ENCODE measurements at regions not wholly inside any gene's neighbourhood (a gene's known extent, or its start where the extent isn't known, plus 50 kb on each side); places are given as distances from the start of the nearest gene placed in this dataset.

DNA sequence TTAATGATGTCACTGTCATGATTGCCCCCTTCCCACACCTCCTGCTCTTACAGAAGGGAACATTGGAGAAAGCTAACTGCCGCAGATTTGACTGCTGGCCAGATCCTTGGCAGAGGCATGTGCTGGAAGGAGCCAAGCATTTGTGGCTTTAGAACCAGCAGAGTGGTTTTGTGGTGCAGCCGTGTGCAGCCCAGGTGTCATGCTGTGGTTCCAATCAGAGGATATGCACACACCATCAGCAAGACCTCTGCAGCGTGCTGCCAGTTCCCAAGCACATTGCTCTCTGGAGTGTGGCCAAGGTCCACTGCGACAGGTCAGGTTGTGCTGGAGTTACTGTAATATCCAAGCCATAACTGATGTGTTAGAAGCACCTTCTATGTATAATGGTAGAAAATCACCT is 61.6 kb downstream of the OTOL1 start:
- TF ChIP-seq EHMT2 (IDR thresholded peaks at IDR 0.05; ENCODE audit: low read depth) (no peak), FOSL2 (IDR thresholded peaks at IDR 0.05) (no peak), FOSL2 (CRISPR knock-in tag; IDR thresholded peaks at IDR 0.05) (no peak), CHD2 (IDR thresholded peaks at IDR 0.05; ENCODE audit: low read length, partially characterized antibody) (no peak), TP53 (CRISPR knock-in tag; IDR thresholded peaks at IDR 0.05) (no peak), RFX5 (IDR thresholded peaks at IDR 0.05) (no peak), HEYL (CRISPR knock-in tag; IDR thresholded peaks at IDR 0.05) (no peak)
- TF ChIP-seq, protein P1, sequence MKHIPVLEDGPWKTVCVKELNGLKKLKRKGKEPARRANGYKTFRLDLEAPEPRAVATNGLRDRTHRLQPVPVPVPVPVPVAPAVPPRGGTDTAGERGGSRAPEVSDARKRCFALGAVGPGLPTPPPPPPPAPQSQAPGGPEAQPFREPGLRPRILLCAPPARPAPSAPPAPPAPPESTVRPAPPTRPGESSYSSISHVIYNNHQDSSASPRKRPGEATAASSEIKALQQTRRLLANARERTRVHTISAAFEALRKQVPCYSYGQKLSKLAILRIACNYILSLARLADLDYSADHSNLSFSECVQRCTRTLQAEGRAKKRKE (CRISPR knock-in tag; IDR thresholded peaks at IDR 0.05; ENCODE audit: low read depth), result no peak
- DNase-seq (ENCODE audit: low read depth in 1 of 2, low spot score in 1 of 2), result no peak
- H3K4me2 ChIP-seq, result no peak overlapping the region
- POLR2A ChIA-PET, result no interaction called here
- CTCF ChIA-PET, result interaction anchor here (0.9 kb wide), 1 partner anchor 8 kb away, joined by 3 read pairs; no protein-coding TSS in a partner anchor
- H3K9me3 ChIP-seq, result no peaks in the 10 kb centered on the region
- no peak for FAIRE-seq
- H3K27ac ChIP-seq, result no peak overlapping the region
- no peak overlapping the region for H3K4me3 ChIP-seq
- H3K4me1 ChIP-seq, result no peaks in the 10 kb centered on the region
- no peak for ATAC-seq
- WGBS (ENCODE audit: missing lambda C conversion rate), result 64% methylated on average over 4 of the region's 4 CpGs

GRCh38 chr3:161559177-161559998 is 62.8 kb downstream of the OTOL1 start:
- Histone ChIP-seq H3K27ac (no peak overlapping the region), H3K4me1 (no peaks in the 10 kb centered on the region), H3K4me3 (no peak overlapping the region), H3K9me3 (no peaks in the 10 kb centered on the region), H3K4me2 (peak overlapping the region; percentile 60)
- FAIRE-seq (no peak), DNase-seq (ENCODE audit: low read depth in 1 of 2, low spot score in 1 of 2) (peak; percentile 3 to 46), ATAC-seq (peak; percentile 61 to 78; a peak in 5 of 6 replicates)
- POLR2A ChIA-PET, result no interaction called here
- 6% methylated on average over 6 of the region's 6 CpGs for WGBS (ENCODE audit: missing lambda C conversion rate)
- CTCF ChIA-PET, result interaction anchor here (0.9 kb wide), 1 partner anchor 9 kb away, joined by 3 read pairs; no protein-coding TSS in a partner anchor
- TF ChIP-seq EHF (CRISPR knock-in tag; IDR thresholded peaks at IDR 0.05) (no peak), RAD21 (conservative IDR thresholded peaks at IDR 0.05 in 1 of 2, IDR thresholded peaks at IDR 0.05 in 1 of 2) (peak; percentile 74 to 77), RCOR1 (IDR thresholded peaks at IDR 0.05; ENCODE audit: low read depth, low read length) (no peak), CHD4 (IDR thresholded peaks at IDR 0.05; ENCODE audit: borderline replicate concordance) (no peak), HES2 (IDR thresholded peaks at IDR 0.05) (no peak), POLR2AphosphoS2 (conservative IDR thresholded peaks at IDR 0.05; ENCODE audit: low read length) (no peak), KDM5A (IDR thresholded peaks at IDR 0.05) (no peak), RARB (CRISPR knock-in tag; IDR thresholded peaks at IDR 0.05) (no peak), CHD2 (IDR thresholded peaks at IDR 0.05; ENCODE audit: low read length, partially characterized antibody) (no peak), MYC (IDR thresholded peaks at IDR 0.05; ENCODE audit: borderline replicate concordance, low read length) (no peak), HOXB13 (CRISPR knock-in tag; IDR thresholded peaks at IDR 0.05; ENCODE audit: low read depth) (no peak), HOXA7 (CRISPR knock-in tag; IDR thresholded peaks at IDR 0.05) (no peak), JUNB (IDR thresholded peaks at IDR 0.05) (no peak), SMC3 (IDR thresholded peaks at IDR 0.05) (peak; percentile 52), BHLHE40 (IDR thresholded peaks at IDR 0.05; ENCODE audit: low read depth, low read length) (no peak), POLR2A (IDR thresholded peaks at IDR 0.05; ENCODE audit: low read length) (no peak), RFX5 (IDR thresholded peaks at IDR 0.05) (no peak), HEYL (CRISPR knock-in tag; IDR thresholded peaks at IDR 0.05) (no peak)
- TF ChIP-seq, protein P2, sequence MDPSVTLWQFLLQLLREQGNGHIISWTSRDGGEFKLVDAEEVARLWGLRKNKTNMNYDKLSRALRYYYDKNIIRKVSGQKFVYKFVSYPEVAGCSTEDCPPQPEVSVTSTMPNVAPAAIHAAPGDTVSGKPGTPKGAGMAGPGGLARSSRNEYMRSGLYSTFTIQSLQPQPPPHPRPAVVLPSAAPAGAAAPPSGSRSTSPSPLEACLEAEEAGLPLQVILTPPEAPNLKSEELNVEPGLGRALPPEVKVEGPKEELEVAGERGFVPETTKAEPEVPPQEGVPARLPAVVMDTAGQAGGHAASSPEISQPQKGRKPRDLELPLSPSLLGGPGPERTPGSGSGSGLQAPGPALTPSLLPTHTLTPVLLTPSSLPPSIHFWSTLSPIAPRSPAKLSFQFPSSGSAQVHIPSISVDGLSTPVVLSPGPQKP (IDR thresholded peaks at IDR 0.05; ENCODE audit: low read depth, low read length), result no peak
- TF ChIP-seq, protein P1 (CRISPR knock-in tag; IDR thresholded peaks at IDR 0.05; ENCODE audit: low read depth), result no peak
- TF ChIP-seq, protein P3, sequence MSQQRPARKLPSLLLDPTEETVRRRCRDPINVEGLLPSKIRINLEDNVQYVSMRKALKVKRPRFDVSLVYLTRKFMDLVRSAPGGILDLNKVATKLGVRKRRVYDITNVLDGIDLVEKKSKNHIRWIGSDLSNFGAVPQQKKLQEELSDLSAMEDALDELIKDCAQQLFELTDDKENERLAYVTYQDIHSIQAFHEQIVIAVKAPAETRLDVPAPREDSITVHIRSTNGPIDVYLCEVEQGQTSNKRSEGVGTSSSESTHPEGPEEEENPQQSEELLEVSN (IDR thresholded peaks at IDR 0.05; ENCODE audit: borderline replicate concordance, low read depth), result no peak
- TF ChIP-seq, protein P4, sequence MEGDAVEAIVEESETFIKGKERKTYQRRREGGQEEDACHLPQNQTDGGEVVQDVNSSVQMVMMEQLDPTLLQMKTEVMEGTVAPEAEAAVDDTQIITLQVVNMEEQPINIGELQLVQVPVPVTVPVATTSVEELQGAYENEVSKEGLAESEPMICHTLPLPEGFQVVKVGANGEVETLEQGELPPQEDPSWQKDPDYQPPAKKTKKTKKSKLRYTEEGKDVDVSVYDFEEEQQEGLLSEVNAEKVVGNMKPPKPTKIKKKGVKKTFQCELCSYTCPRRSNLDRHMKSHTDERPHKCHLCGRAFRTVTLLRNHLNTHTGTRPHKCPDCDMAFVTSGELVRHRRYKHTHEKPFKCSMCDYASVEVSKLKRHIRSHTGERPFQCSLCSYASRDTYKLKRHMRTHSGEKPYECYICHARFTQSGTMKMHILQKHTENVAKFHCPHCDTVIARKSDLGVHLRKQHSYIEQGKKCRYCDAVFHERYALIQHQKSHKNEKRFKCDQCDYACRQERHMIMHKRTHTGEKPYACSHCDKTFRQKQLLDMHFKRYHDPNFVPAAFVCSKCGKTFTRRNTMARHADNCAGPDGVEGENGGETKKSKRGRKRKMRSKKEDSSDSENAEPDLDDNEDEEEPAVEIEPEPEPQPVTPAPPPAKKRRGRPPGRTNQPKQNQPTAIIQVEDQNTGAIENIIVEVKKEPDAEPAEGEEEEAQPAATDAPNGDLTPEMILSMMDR (IDR thresholded peaks at IDR 0.05), result peak; percentile 65
- TF ChIP-seq, protein P5, sequence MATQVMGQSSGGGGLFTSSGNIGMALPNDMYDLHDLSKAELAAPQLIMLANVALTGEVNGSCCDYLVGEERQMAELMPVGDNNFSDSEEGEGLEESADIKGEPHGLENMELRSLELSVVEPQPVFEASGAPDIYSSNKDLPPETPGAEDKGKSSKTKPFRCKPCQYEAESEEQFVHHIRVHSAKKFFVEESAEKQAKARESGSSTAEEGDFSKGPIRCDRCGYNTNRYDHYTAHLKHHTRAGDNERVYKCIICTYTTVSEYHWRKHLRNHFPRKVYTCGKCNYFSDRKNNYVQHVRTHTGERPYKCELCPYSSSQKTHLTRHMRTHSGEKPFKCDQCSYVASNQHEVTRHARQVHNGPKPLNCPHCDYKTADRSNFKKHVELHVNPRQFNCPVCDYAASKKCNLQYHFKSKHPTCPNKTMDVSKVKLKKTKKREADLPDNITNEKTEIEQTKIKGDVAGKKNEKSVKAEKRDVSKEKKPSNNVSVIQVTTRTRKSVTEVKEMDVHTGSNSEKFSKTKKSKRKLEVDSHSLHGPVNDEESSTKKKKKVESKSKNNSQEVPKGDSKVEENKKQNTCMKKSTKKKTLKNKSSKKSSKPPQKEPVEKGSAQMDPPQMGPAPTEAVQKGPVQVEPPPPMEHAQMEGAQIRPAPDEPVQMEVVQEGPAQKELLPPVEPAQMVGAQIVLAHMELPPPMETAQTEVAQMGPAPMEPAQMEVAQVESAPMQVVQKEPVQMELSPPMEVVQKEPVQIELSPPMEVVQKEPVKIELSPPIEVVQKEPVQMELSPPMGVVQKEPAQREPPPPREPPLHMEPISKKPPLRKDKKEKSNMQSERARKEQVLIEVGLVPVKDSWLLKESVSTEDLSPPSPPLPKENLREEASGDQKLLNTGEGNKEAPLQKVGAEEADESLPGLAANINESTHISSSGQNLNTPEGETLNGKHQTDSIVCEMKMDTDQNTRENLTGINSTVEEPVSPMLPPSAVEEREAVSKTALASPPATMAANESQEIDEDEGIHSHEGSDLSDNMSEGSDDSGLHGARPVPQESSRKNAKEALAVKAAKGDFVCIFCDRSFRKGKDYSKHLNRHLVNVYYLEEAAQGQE (IDR thresholded peaks at IDR 0.05), result no peak

Data from A549 (cell line).